HepG2 (cell line): ENCODE measurements at regions not wholly inside any gene's neighbourhood (a gene's known extent, or its start where the extent isn't known, plus 50 kb on each side); places are given as distances from the start of the nearest gene placed in this dataset.

Experiments used
- AFF4 ChIP-seq: sonication (generic); formaldehyde crosslinking; IDR thresholded peaks from 2 replicates; pipeline ENCODE4 v1.4.0; 2020; ENCODE audit warnings: missing genetic modification reagents
- ATF7 ChIP-seq, 2 experiments: fragments of 450-650 bp in 1 of 2; sonication (generic) in 1 of 2; formaldehyde crosslinking in 1 of 2; IDR thresholded peaks; 2 replicates each; pipeline versions ENCODE4 v1.4.0 to v1.6.1; 2016 to 2020; ENCODE audit warnings: antibody characterized with exemption in 1 of 2, mild to moderate bottlenecking in 1 of 2, missing genetic modification reagents in 1 of 2
- EHMT2 ChIP-seq: fragments of 200-600 bp; sonication (generic); IDR thresholded peaks from 2 replicates; pipeline ENCODE4 v1.7.0; 2017; ENCODE audit warnings: antibody characterized with exemption, low read depth, low read length, borderline replicate concordance
- ELF1 ChIP-seq: sonication (generic); formaldehyde crosslinking; IDR thresholded peaks from 2 replicates; pipeline ENCODE4 v1.4.0; 2020; ENCODE audit warnings: missing genetic modification reagents
- HIVEP1 ChIP-seq: sonication (generic); formaldehyde crosslinking; IDR thresholded peaks from 2 replicates; pipeline ENCODE4 v1.4.0; 2020; ENCODE audit warnings: mild to moderate bottlenecking, missing genetic modification reagents
- HOXA5 ChIP-seq: sonication (generic); formaldehyde crosslinking; IDR thresholded peaks from 2 replicates; pipeline ENCODE4 v1.4.0; 2020; ENCODE audit warnings: missing genetic modification reagents
- KLF13 ChIP-seq: sonication (generic); formaldehyde crosslinking; IDR thresholded peaks from 2 replicates; pipeline ENCODE4 v1.4.0; 2020; ENCODE audit warnings: mild to moderate bottlenecking, missing genetic modification reagents
- MED1 ChIP-seq: sonication (generic); formaldehyde crosslinking; IDR thresholded peaks from 2 replicates; pipeline ENCODE4 v1.4.0; 2020; ENCODE audit warnings: missing genetic modification reagents
- PRDM4 ChIP-seq: sonication (generic); formaldehyde crosslinking; IDR thresholded peaks from 2 replicates; pipeline ENCODE4 v1.9.0; 2021; ENCODE audit warnings: missing genetic modification reagents, borderline replicate concordance
- ZBTB42 ChIP-seq: sonication (generic); formaldehyde crosslinking; IDR thresholded peaks from 2 replicates; pipeline ENCODE4 v1.5.0; 2020; ENCODE audit warnings: mild to moderate bottlenecking, missing genetic modification reagents
- ZGPAT ChIP-seq: IDR thresholded peaks from 2 replicates; pipeline ENCODE4 v1.6.1; 2016; ENCODE audit warnings: mild to moderate bottlenecking
- TF ChIP-seq, protein P1 (sequence below): sonication (generic); formaldehyde crosslinking; IDR thresholded peaks from 2 replicates; pipeline ENCODE4 v1.4.0; 2020; ENCODE audit warnings: missing genetic modification reagents
- TF ChIP-seq, protein P2 (sequence below): sonication (generic); formaldehyde crosslinking; IDR thresholded peaks from 2 replicates; pipeline ENCODE4 v1.4.0; 2020; ENCODE audit warnings: missing genetic modification reagents

DNA sequence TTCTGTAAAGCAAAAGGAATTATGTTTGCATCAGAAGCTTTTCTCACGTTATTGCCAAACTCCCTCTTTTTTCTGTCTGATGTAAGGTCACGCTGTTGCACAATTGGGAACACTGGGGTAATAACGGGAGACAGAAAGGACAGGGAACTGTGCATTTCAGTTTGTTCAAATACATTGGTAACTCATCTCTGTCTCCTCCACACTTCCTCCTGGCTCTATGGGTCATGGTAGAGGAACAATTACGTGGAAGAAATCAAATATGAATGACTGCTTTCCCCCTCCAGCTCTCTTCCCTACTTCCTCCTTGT lies 132.2 kb upstream of the TNFAIP3 start (continued):
- peak; percentile 83 for TF ChIP-seq ZGPAT (CRISPR knock-in tag)
- peak; percentile 53; the same call in 1 of the 2 replicates for TF ChIP-seq HOXA5 (CRISPR knock-in tag)
- peak; percentile 13; the same call in 1 of the 2 replicates for TF ChIP-seq ATF7 (IDR thresholded peaks at IDR 0.05)
- no peak for TF ChIP-seq ATF7 (CRISPR knock-in tag; IDR thresholded peaks at IDR 0.05)
- TF ChIP-seq MED1 (CRISPR knock-in tag) = peak; percentile 93
- TF ChIP-seq, protein P1, sequence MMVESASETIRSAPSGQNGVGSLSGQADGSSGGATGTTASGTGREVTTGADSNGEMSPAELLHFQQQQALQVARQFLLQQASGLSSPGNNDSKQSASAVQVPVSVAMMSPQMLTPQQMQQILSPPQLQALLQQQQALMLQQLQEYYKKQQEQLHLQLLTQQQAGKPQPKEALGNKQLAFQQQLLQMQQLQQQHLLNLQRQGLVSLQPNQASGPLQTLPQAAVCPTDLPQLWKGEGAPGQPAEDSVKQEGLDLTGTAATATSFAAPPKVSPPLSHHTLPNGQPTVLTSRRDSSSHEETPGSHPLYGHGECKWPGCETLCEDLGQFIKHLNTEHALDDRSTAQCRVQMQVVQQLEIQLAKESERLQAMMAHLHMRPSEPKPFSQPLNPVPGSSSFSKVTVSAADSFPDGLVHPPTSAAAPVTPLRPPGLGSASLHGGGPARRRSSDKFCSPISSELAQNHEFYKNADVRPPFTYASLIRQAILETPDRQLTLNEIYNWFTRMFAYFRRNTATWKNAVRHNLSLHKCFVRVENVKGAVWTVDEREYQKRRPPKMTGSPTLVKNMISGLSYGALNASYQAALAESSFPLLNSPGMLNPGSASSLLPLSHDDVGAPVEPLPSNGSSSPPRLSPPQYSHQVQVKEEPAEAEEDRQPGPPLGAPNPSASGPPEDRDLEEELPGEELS (CRISPR knock-in tag) = peak; percentile 76
- no peak for TF ChIP-seq AFF4 (CRISPR knock-in tag)
- no peak for TF ChIP-seq KLF13 (CRISPR knock-in tag)
- TF ChIP-seq HIVEP1 = no peak
- peak; percentile 54; the same call in 1 of the 2 replicates for TF ChIP-seq EHMT2
- TF ChIP-seq ZBTB42 = no peak
- TF ChIP-seq, protein P2, sequence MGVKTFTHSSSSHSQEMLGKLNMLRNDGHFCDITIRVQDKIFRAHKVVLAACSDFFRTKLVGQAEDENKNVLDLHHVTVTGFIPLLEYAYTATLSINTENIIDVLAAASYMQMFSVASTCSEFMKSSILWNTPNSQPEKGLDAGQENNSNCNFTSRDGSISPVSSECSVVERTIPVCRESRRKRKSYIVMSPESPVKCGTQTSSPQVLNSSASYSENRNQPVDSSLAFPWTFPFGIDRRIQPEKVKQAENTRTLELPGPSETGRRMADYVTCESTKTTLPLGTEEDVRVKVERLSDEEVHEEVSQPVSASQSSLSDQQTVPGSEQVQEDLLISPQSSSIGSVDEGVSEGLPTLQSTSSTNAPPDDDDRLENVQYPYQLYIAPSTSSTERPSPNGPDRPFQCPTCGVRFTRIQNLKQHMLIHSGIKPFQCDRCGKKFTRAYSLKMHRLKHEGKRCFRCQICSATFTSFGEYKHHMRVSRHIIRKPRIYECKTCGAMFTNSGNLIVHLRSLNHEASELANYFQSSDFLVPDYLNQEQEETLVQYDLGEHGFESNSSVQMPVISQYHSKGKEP (CRISPR knock-in tag) = no peak
- peak; percentile 67 for TF ChIP-seq ELF1 (CRISPR knock-in tag)
- peak; percentile 14; the same call in 1 of the 2 replicates for TF ChIP-seq PRDM4
